ENCODE measurements at regions not wholly inside any gene's neighbourhood (a gene's known extent, or its start where the extent isn't known, plus 50 kb on each side); places are given as distances from the start of the nearest gene placed in this dataset.

GRCh38 chr9:68625559-68625958 is 79.5 kb upstream of the PIP5K1B start:
- no peak for DNase-seq (ENCODE audit: low spot score, unreplicated experiment)
- Mint-ChIP-seq H3K36me3 (ENCODE audit: insufficient read depth) (no peaks in the 10 kb centered on the region), H3K27me3 (peaks cover 6% of the 10 kb centered on the region), H3K9me3 (ENCODE audit: low read depth) (no peaks in the 10 kb centered on the region), H3K4me1 (ENCODE audit: low read depth) (no peaks in the 10 kb centered on the region), H3K27ac (no peak overlapping the region), H3K4me3 (ENCODE audit: low read depth) (no peak overlapping the region)
- TF ChIP-seq, protein P1, sequence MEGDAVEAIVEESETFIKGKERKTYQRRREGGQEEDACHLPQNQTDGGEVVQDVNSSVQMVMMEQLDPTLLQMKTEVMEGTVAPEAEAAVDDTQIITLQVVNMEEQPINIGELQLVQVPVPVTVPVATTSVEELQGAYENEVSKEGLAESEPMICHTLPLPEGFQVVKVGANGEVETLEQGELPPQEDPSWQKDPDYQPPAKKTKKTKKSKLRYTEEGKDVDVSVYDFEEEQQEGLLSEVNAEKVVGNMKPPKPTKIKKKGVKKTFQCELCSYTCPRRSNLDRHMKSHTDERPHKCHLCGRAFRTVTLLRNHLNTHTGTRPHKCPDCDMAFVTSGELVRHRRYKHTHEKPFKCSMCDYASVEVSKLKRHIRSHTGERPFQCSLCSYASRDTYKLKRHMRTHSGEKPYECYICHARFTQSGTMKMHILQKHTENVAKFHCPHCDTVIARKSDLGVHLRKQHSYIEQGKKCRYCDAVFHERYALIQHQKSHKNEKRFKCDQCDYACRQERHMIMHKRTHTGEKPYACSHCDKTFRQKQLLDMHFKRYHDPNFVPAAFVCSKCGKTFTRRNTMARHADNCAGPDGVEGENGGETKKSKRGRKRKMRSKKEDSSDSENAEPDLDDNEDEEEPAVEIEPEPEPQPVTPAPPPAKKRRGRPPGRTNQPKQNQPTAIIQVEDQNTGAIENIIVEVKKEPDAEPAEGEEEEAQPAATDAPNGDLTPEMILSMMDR (IDR thresholded peaks at IDR 0.05; ENCODE audit: unreplicated experiment) = no peak

GRCh38 chr9:68626526-68626925 is 78.5 kb upstream of the PIP5K1B start:
- H3K4me1 Mint-ChIP-seq (ENCODE audit: low read depth) = no peaks in the 10 kb centered on the region
- no peak overlapping the region for H3K27ac Mint-ChIP-seq
- H3K36me3 Mint-ChIP-seq (ENCODE audit: insufficient read depth) = no peaks in the 10 kb centered on the region
- TF ChIP-seq, protein P1 (IDR thresholded peaks at IDR 0.05; ENCODE audit: unreplicated experiment) = no peak
- no peak overlapping the region for H3K4me3 Mint-ChIP-seq (ENCODE audit: low read depth)
- no peak for DNase-seq (ENCODE audit: low spot score, unreplicated experiment)
- H3K9me3 Mint-ChIP-seq (ENCODE audit: low read depth) = no peaks in the 10 kb centered on the region
- peaks cover 6% of the 10 kb centered on the region for H3K27me3 Mint-ChIP-seq

GRCh38 chr9:68627104-68627503 is 77.9 kb upstream of the PIP5K1B start:
- no peak overlapping the region for H3K27ac Mint-ChIP-seq
- H3K9me3 Mint-ChIP-seq (ENCODE audit: low read depth) = no peaks in the 10 kb centered on the region
- no peaks in the 10 kb centered on the region for H3K36me3 Mint-ChIP-seq (ENCODE audit: insufficient read depth)
- TF ChIP-seq, protein P1 (IDR thresholded peaks at IDR 0.05; ENCODE audit: unreplicated experiment) = no peak
- no peaks in the 10 kb centered on the region for H3K4me1 Mint-ChIP-seq (ENCODE audit: low read depth)
- DNase-seq (ENCODE audit: low spot score, unreplicated experiment) = no peak
- peaks cover 9% of the 10 kb centered on the region for H3K27me3 Mint-ChIP-seq
- H3K4me3 Mint-ChIP-seq (ENCODE audit: low read depth) = no peak overlapping the region

GRCh38 chr9:68627594-68627993 is 77.4 kb upstream of the PIP5K1B start:
- H3K4me3 Mint-ChIP-seq (ENCODE audit: low read depth) = no peak overlapping the region
- DNase-seq (ENCODE audit: low spot score, unreplicated experiment) = no peak
- H3K27ac Mint-ChIP-seq = no peak overlapping the region
- H3K27me3 Mint-ChIP-seq = peaks cover 9% of the 10 kb centered on the region
- TF ChIP-seq, protein P1 (IDR thresholded peaks at IDR 0.05; ENCODE audit: unreplicated experiment) = no peak
- H3K36me3 Mint-ChIP-seq (ENCODE audit: insufficient read depth) = no peaks in the 10 kb centered on the region
- H3K4me1 Mint-ChIP-seq (ENCODE audit: low read depth) = no peaks in the 10 kb centered on the region
- H3K9me3 Mint-ChIP-seq (ENCODE audit: low read depth) = no peaks in the 10 kb centered on the region

- H3K27me3 Mint-ChIP-seq = peaks cover 3% of the 10 kb centered on the region
Observed at GRCh38 chr9:68629042-68629441, 76.0 kb upstream of the PIP5K1B start.

More at GRCh38 chr9:68629042-68629441, 76.0 kb upstream of the PIP5K1B start:
- no peak overlapping the region for H3K27ac Mint-ChIP-seq
- TF ChIP-seq, protein P1 (IDR thresholded peaks at IDR 0.05; ENCODE audit: unreplicated experiment) = no peak
- no peaks in the 10 kb centered on the region for H3K4me1 Mint-ChIP-seq (ENCODE audit: low read depth)
- H3K4me3 Mint-ChIP-seq (ENCODE audit: low read depth) = no peak overlapping the region
- no peaks in the 10 kb centered on the region for H3K36me3 Mint-ChIP-seq (ENCODE audit: insufficient read depth)
- DNase-seq (ENCODE audit: low spot score, unreplicated experiment) = no peak
- H3K9me3 Mint-ChIP-seq (ENCODE audit: low read depth) = no peaks in the 10 kb centered on the region
